OCI-LY3 (cell line): ENCODE measurements at regions not wholly inside any gene's neighbourhood (a gene's known extent, or its start where the extent isn't known, plus 50 kb on each side); places are given as distances from the start of the nearest gene placed in this dataset.

Experiments
- EZH2phosphoT487 ChIP-seq: fragments of 200-600 bp; shearing (Covaris generic); IDR thresholded peaks from 2 replicates; pipeline ENCODE4 v1.6.1; 2018; ENCODE audit warnings: antibody characterized with exemption, mixed run types, low read depth
- TF ChIP-seq, protein P1 (sequence below): fragments of 200-600, 300-600 bp; sonication (generic); IDR thresholded peaks from 2 replicates; pipeline ENCODE4 v1.5.1; 2014; ENCODE audit warnings: antibody characterized with exemption, low read length, low read depth

DNA sequence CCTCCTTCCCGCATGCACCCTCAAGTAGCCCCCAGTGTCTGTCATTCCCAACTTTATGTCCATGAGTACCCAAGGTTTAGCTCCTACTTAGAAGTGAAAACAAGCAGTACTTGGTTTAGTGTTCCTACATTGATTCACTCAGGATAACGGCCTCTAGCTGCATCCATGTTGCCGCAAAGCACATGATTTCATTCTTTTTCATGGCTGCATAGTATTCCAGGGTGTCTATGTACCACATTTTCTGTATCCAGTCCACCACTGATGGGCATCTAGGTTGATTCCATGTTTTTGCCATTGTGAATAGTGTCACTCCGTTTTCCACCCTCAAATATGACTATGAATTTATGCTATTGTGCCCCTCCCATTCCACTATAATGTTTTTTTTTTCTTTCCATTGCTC, 130.5 kb upstream of the MXRA5 start:
- TF ChIP-seq, protein P1, sequence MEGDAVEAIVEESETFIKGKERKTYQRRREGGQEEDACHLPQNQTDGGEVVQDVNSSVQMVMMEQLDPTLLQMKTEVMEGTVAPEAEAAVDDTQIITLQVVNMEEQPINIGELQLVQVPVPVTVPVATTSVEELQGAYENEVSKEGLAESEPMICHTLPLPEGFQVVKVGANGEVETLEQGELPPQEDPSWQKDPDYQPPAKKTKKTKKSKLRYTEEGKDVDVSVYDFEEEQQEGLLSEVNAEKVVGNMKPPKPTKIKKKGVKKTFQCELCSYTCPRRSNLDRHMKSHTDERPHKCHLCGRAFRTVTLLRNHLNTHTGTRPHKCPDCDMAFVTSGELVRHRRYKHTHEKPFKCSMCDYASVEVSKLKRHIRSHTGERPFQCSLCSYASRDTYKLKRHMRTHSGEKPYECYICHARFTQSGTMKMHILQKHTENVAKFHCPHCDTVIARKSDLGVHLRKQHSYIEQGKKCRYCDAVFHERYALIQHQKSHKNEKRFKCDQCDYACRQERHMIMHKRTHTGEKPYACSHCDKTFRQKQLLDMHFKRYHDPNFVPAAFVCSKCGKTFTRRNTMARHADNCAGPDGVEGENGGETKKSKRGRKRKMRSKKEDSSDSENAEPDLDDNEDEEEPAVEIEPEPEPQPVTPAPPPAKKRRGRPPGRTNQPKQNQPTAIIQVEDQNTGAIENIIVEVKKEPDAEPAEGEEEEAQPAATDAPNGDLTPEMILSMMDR = no peak
- no peak for TF ChIP-seq EZH2phosphoT487
